ENCODE measurements at regions not wholly inside any gene's neighbourhood (a gene's known extent, or its start where the extent isn't known, plus 50 kb on each side); places are given as distances from the start of the nearest gene placed in this dataset.

DNA sequence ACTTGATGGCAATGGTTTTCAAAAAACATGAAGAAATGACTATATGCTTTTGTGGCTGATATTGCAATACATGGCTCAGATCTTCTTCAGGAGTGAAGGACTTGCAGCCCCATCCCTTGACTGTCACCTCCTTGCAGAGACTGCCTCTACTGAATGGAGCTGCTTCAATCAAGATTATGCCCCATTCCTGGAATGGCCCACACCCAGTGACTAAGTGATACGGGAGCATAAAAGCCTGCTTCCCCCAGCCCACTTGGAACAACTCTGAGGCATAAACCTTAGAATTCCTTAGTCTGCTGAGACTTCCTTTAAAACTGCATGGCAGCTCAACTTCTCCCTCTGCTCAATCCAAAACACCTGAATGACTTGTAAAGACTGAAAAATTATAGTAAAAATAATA, 957.1 kb downstream of the SORCS3 start:
- Histone ChIP-seq H3K4me1 (ENCODE audit: control insufficient read depth in 2 of 2, insufficient read depth in 2 of 2, low read length in 2 of 2) (no peaks in the 10 kb centered on the region), H3K27me3 (ENCODE audit: control insufficient read depth in 2 of 2, insufficient read depth in 2 of 2, low read length in 2 of 2) (no peaks in the 10 kb centered on the region), H3K4me3 (ENCODE audit: low read length in 2 of 2) (no peak overlapping the region), H3K9ac (ENCODE audit: low read depth in 1 of 2, low read length in 2 of 2) (no peak overlapping the region), H3K27ac (ENCODE audit: low read depth in 2 of 2, low read length in 2 of 2) (no peak overlapping the region), H3K36me3 (ENCODE audit: control insufficient read depth in 2 of 2, insufficient read depth in 2 of 2, low read length in 2 of 2) (no peaks in the 10 kb centered on the region), H3K9me3 (ENCODE audit: control insufficient read depth in 2 of 2, low read length in 2 of 2) (no peaks in the 10 kb centered on the region)

DNA sequence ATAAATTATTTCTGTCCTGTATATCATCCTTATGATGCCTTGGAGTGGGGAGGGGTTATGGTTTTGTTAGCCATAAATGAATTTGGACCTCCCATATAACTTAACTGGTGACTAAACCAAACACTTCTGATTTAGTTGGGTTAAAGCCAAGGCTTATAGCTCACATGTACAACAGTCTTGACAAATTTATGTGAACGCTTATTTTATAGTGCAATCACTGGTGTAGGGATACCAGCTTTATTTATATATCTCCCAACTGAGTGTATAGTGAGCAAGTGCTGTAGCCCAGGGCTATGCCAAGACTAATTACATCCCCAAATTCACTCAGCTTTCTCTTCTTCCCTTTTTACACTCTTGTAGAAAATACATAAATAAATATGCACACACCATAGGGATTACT, 956.2 kb downstream of the SORCS3 start:
- H3K9me3 ChIP-seq (ENCODE audit: control insufficient read depth in 2 of 2, low read length in 2 of 2): no peaks in the 10 kb centered on the region
- H3K9ac ChIP-seq (ENCODE audit: low read depth in 1 of 2, low read length in 2 of 2): no peak overlapping the region
- H3K4me1 ChIP-seq (ENCODE audit: control insufficient read depth in 2 of 2, insufficient read depth in 2 of 2, low read length in 2 of 2): no peaks in the 10 kb centered on the region
- no peaks in the 10 kb centered on the region for H3K36me3 ChIP-seq (ENCODE audit: control insufficient read depth in 2 of 2, insufficient read depth in 2 of 2, low read length in 2 of 2)
- H3K27ac ChIP-seq (ENCODE audit: low read depth in 2 of 2, low read length in 2 of 2): no peak overlapping the region
- H3K4me3 ChIP-seq (ENCODE audit: low read length in 2 of 2): no peak overlapping the region
- H3K27me3 ChIP-seq (ENCODE audit: control insufficient read depth in 2 of 2, insufficient read depth in 2 of 2, low read length in 2 of 2): no peaks in the 10 kb centered on the region

DNA sequence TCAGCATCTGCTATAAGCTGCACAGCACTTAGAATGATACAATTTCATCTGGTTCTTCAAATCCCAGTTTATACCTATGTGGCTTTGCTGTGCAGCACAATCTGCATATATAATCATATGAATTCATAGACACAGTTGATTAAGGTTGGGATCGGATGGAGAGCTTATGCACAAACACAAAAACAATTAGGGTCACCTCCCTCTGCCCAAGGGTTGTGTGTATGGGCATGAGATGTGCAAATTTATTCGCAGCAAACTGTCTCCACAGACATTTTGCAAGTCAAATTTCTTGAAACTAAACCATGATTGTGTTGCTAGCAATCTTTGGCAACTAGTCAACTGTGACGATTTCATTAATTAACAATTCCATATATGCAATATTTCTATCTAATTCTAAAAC, 955.7 kb downstream of the SORCS3 start:
- no peak overlapping the region for H3K27ac ChIP-seq (ENCODE audit: low read depth in 2 of 2, low read length in 2 of 2)
- no peaks in the 10 kb centered on the region for H3K27me3 ChIP-seq (ENCODE audit: control insufficient read depth in 2 of 2, insufficient read depth in 2 of 2, low read length in 2 of 2)
- no peak overlapping the region for H3K9ac ChIP-seq (ENCODE audit: low read depth in 1 of 2, low read length in 2 of 2)
- no peaks in the 10 kb centered on the region for H3K9me3 ChIP-seq (ENCODE audit: control insufficient read depth in 2 of 2, low read length in 2 of 2)
- no peaks in the 10 kb centered on the region for H3K36me3 ChIP-seq (ENCODE audit: control insufficient read depth in 2 of 2, insufficient read depth in 2 of 2, low read length in 2 of 2)
- no peak overlapping the region for H3K4me3 ChIP-seq (ENCODE audit: low read length in 2 of 2)
- no peaks in the 10 kb centered on the region for H3K4me1 ChIP-seq (ENCODE audit: control insufficient read depth in 2 of 2, insufficient read depth in 2 of 2, low read length in 2 of 2)

DNA sequence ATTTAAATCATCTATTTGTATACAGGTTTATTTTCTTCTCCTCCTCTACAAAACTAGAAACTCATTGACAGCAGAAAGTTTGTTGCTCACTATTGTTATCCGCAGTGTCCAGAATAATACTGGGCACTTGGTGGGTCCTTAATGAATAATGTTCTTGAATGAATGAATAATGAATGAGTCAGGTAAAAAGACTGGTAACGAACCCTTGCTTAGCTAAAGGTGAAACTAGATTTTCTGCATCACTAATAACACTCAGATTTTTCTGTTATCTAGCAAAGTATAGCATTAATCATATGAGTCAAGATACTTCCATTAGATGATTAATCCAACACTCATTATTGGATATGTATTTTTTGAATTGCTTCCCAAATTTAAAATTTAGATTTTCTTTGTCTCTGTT, 953.2 kb downstream of the SORCS3 start:
- Histone ChIP-seq H3K9me3 (ENCODE audit: control insufficient read depth in 2 of 2, low read length in 2 of 2) (no peaks in the 10 kb centered on the region), H3K4me3 (ENCODE audit: low read length in 2 of 2) (no peak overlapping the region), H3K27me3 (ENCODE audit: control insufficient read depth in 2 of 2, insufficient read depth in 2 of 2, low read length in 2 of 2) (no peaks in the 10 kb centered on the region), H3K36me3 (ENCODE audit: control insufficient read depth in 2 of 2, insufficient read depth in 2 of 2, low read length in 2 of 2) (no peaks in the 10 kb centered on the region), H3K4me1 (ENCODE audit: control insufficient read depth in 2 of 2, insufficient read depth in 2 of 2, low read length in 2 of 2) (no peaks in the 10 kb centered on the region), H3K27ac (ENCODE audit: low read depth in 2 of 2, low read length in 2 of 2) (no peak overlapping the region), H3K9ac (ENCODE audit: low read depth in 1 of 2, low read length in 2 of 2) (no peak overlapping the region)

DNA sequence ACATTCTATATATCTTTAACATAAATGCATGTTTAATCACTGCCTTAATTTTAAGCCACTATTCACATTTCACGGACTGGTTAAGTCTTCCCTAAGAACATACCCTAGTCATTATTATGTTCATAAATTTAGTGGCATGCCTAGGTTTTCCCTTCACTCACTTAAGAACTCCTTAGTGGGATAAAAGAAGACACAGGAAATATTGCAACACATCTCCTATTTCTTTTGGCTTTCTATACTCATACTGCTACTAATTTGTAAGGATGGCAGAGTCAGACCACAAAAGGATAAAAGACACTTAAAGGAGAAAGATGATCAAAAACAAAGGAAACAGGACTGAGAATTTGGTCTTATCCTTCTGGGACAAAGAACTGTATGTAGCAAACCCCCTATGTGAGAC, 951.4 kb downstream of the SORCS3 start:
- Histone ChIP-seq H3K4me1 (ENCODE audit: control insufficient read depth in 2 of 2, insufficient read depth in 2 of 2, low read length in 2 of 2) (no peaks in the 10 kb centered on the region), H3K4me3 (ENCODE audit: low read length in 2 of 2) (no peak overlapping the region)

DNA sequence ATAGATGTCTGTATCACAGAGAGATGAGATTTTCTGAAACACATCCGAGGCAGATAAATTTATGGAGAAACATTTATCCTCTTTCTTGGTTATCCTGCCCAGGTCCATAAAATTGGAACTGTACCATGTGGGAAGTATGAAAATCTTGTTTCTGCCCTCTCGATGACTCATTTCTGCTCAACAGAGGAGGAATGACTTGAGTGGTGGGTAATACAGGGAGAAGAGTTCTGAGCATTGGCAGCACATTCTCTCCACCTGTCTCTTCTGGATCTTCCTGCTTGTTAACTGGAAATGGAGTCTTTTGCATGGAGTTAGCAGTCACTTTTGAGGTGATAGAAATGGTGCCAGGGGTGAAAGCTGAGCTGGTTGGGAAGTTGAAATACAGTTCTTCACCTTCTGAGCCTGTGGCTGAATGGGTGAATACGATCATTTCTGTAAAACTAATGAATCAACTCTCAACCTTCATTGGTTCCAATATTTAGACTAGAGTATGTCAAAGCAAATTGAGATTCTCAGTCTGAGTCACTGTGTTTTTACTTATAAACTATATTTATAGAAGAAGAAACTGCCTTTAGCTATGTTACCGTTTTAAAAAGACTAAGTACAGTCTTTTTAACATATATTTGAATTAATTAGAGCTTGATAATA, 945.5 kb downstream of the SORCS3 start:
- H3K9me3 ChIP-seq (ENCODE audit: control insufficient read depth in 2 of 2, low read length in 2 of 2): no peaks in the 10 kb centered on the region

More for the DNA sequence above, 951.4 kb downstream of the SORCS3 start:
- no peak overlapping the region for H3K9ac ChIP-seq (ENCODE audit: low read depth in 1 of 2, low read length in 2 of 2)
- H3K36me3 ChIP-seq (ENCODE audit: control insufficient read depth in 2 of 2, insufficient read depth in 2 of 2, low read length in 2 of 2): no peaks in the 10 kb centered on the region
- H3K9me3 ChIP-seq (ENCODE audit: control insufficient read depth in 2 of 2, low read length in 2 of 2): no peaks in the 10 kb centered on the region
- H3K27ac ChIP-seq (ENCODE audit: low read depth in 2 of 2, low read length in 2 of 2): no peak overlapping the region
- H3K27me3 ChIP-seq (ENCODE audit: control insufficient read depth in 2 of 2, insufficient read depth in 2 of 2, low read length in 2 of 2): no peaks in the 10 kb centered on the region

DNA sequence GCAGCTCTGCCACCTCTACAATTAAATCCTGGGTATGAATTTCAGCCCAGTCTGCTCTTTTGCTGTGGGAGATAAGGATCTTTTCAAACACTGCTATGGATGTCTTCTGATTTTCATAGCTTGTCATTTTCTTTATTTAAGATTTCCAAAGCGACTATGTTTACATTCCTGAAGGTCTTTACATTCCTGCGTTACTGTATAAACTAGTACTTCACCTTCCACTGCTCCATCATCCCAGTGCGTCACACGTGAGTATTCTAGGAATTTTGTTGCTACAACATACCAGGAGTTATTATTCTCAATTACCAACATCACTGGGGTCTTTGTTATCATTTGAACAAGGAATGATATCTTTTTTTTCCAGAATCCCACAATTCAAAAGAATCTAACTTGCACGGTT, 944.7 kb downstream of the SORCS3 start:
- Histone ChIP-seq H3K36me3 (ENCODE audit: control insufficient read depth in 2 of 2, insufficient read depth in 2 of 2, low read length in 2 of 2) (no peaks in the 10 kb centered on the region), H3K9me3 (ENCODE audit: control insufficient read depth in 2 of 2, low read length in 2 of 2) (no peaks in the 10 kb centered on the region), H3K4me3 (ENCODE audit: low read length in 2 of 2) (no peak overlapping the region), H3K27ac (ENCODE audit: low read depth in 2 of 2, low read length in 2 of 2) (no peak overlapping the region), H3K9ac (ENCODE audit: low read depth in 1 of 2, low read length in 2 of 2) (no peak overlapping the region), H3K4me1 (ENCODE audit: control insufficient read depth in 2 of 2, insufficient read depth in 2 of 2, low read length in 2 of 2) (no peaks in the 10 kb centered on the region), H3K27me3 (ENCODE audit: control insufficient read depth in 2 of 2, insufficient read depth in 2 of 2, low read length in 2 of 2) (no peaks in the 10 kb centered on the region)

More for the DNA sequence above, 945.5 kb downstream of the SORCS3 start:
- Histone ChIP-seq H3K27ac (ENCODE audit: low read depth in 2 of 2, low read length in 2 of 2) (no peak overlapping the region), H3K4me3 (ENCODE audit: low read length in 2 of 2) (no peak overlapping the region), H3K4me1 (ENCODE audit: control insufficient read depth in 2 of 2, insufficient read depth in 2 of 2, low read length in 2 of 2) (no peaks in the 10 kb centered on the region), H3K27me3 (ENCODE audit: control insufficient read depth in 2 of 2, insufficient read depth in 2 of 2, low read length in 2 of 2) (no peaks in the 10 kb centered on the region), H3K36me3 (ENCODE audit: control insufficient read depth in 2 of 2, insufficient read depth in 2 of 2, low read length in 2 of 2) (no peaks in the 10 kb centered on the region), H3K9ac (ENCODE audit: low read depth in 1 of 2, low read length in 2 of 2) (no peak overlapping the region)

DNA sequence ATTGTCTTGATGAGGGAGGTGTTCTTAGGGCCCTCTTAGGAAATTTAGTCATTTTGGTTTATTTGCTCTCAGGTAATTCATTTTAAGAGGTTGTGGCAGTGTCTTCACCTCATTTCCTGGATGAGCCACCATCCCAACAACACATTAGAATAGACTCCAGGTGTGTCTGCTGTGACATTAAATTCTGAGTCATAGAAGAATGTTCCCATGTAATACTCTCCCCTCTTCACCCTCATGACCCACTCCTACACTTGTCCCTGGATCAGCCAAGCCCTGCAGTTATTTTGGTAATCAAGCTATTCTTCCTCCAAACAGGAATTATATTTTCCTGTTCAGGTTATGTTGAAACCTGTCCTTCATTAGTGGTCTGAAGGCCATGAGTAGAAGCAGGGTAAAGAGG, 944.1 kb downstream of the SORCS3 start:
- H3K36me3 ChIP-seq (ENCODE audit: control insufficient read depth in 2 of 2, insufficient read depth in 2 of 2, low read length in 2 of 2): no peaks in the 10 kb centered on the region
- no peak overlapping the region for H3K4me3 ChIP-seq (ENCODE audit: low read length in 2 of 2)
- H3K27me3 ChIP-seq (ENCODE audit: control insufficient read depth in 2 of 2, insufficient read depth in 2 of 2, low read length in 2 of 2): no peaks in the 10 kb centered on the region
- no peaks in the 10 kb centered on the region for H3K4me1 ChIP-seq (ENCODE audit: control insufficient read depth in 2 of 2, insufficient read depth in 2 of 2, low read length in 2 of 2)
- H3K9me3 ChIP-seq (ENCODE audit: control insufficient read depth in 2 of 2, low read length in 2 of 2): no peaks in the 10 kb centered on the region
- H3K27ac ChIP-seq (ENCODE audit: low read depth in 2 of 2, low read length in 2 of 2): no peak overlapping the region
- H3K9ac ChIP-seq (ENCODE audit: low read depth in 1 of 2, low read length in 2 of 2): no peak overlapping the region

DNA sequence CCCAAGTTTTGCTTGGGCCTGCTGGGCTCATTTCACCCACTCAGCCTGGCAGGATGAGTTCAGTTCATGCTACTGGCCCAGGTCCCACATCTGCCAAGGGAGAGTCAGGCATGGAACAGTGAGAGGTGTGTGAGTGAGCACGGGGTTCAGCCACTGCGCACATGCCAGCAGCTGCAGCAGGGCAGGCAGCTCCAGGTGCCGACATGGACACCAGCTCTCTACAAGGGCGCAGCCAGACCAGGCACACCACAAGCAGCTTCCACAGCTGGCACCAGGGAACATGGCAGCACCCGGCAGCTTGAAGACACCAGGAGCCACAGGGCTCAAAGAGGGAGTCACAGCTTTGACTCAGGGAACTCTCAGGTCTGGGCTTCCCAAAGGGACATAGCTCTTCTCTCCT, 938.0 kb downstream of the SORCS3 start:
- Histone ChIP-seq H3K27me3 (ENCODE audit: control insufficient read depth in 2 of 2, insufficient read depth in 2 of 2, low read length in 2 of 2) (no peaks in the 10 kb centered on the region), H3K4me3 (ENCODE audit: low read length in 2 of 2) (no peak overlapping the region)

DNA sequence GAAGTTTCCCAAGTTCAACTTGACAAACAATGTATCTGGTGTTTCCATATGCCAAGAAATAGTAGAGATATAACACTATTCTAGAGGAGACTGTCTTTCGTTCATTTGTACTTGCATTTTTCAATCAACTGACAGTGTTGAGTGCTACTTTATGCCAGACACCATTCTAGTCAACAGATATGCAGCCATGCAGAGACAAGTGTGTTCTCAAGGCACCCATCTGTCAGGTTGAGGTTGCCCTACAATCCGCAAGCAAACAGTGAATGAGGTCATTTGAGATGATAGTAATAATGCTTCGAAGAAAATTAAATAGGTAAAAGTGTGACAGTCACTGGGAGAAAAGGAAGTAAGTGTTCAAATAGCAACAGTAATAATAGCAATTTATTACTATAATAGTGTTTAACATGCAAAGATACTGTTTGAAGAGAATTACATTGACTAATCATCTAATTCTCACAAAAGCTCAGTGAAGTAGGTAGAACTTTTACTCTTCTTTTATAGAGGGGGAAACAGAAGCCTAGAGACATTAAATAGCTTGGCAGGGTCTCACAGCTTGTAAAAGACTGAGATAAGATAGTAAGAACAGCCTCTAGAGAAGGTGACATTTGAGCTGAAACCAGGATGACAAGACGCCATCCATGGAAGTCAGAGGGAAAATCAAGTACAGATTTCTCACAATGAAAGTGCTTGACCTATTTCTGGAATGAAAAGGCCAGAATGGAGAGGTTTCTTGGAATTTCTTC, 936.9 kb downstream of the SORCS3 start:
- no peaks in the 10 kb centered on the region for H3K36me3 ChIP-seq (ENCODE audit: control insufficient read depth in 2 of 2, insufficient read depth in 2 of 2, low read length in 2 of 2)
- H3K9ac ChIP-seq (ENCODE audit: low read depth in 1 of 2, low read length in 2 of 2): no peak overlapping the region
- no peak overlapping the region for H3K27ac ChIP-seq (ENCODE audit: low read depth in 2 of 2, low read length in 2 of 2)
- H3K4me3 ChIP-seq (ENCODE audit: low read length in 2 of 2): no peak overlapping the region
- H3K27me3 ChIP-seq (ENCODE audit: control insufficient read depth in 2 of 2, insufficient read depth in 2 of 2, low read length in 2 of 2): no peaks in the 10 kb centered on the region
- H3K4me1 ChIP-seq (ENCODE audit: control insufficient read depth in 2 of 2, insufficient read depth in 2 of 2, low read length in 2 of 2): no peaks in the 10 kb centered on the region
- H3K9me3 ChIP-seq (ENCODE audit: control insufficient read depth in 2 of 2, low read length in 2 of 2): no peaks in the 10 kb centered on the region

More for the DNA sequence above, 938.0 kb downstream of the SORCS3 start:
- H3K9ac ChIP-seq (ENCODE audit: low read depth in 1 of 2, low read length in 2 of 2): no peak overlapping the region
- H3K4me1 ChIP-seq (ENCODE audit: control insufficient read depth in 2 of 2, insufficient read depth in 2 of 2, low read length in 2 of 2): no peaks in the 10 kb centered on the region
- H3K9me3 ChIP-seq (ENCODE audit: control insufficient read depth in 2 of 2, low read length in 2 of 2): no peaks in the 10 kb centered on the region
- no peaks in the 10 kb centered on the region for H3K36me3 ChIP-seq (ENCODE audit: control insufficient read depth in 2 of 2, insufficient read depth in 2 of 2, low read length in 2 of 2)
- no peak overlapping the region for H3K27ac ChIP-seq (ENCODE audit: low read depth in 2 of 2, low read length in 2 of 2)

All from mucosa of rectum (tissue), 2 donors.